Liver (tissue), 8 donors: ENCODE measurements at regions not wholly inside any gene's neighbourhood (a gene's known extent, or its start where the extent isn't known, plus 50 kb on each side); places are given as distances from the start of the nearest gene placed in this dataset.

Source experiments
- DNase-seq: peaks from one replicate; pipeline ENCODE4 v3.0.0-alpha.2; 2017; ENCODE audit warnings: low spot score
- H3K27ac ChIP-seq, 2 donors: one replicate each; pipeline ENCODE4 v1.7.0; 2013; ENCODE audit warnings: inconsistent platforms in 2 of 2, low read length in 2 of 2, control low read depth in 1 of 2, low read depth in 1 of 2, mild to moderate bottlenecking in 1 of 2
- H3K27me3 ChIP-seq, 4 donors: one replicate each; pipeline versions ENCODE4 v1.6.1 to v1.7.0; 2013; ENCODE audit warnings: low read length in 3 of 4, inconsistent platforms in 1 of 4, mild to moderate bottlenecking in 1 of 4, moderate library complexity in 1 of 4; ENCODE audit not compliant: control insufficient read depth in 4 of 4, insufficient read depth in 4 of 4
- H3K36me3 ChIP-seq, 4 donors: one replicate each; pipeline versions ENCODE4 v1.6.1 to v1.7.0; 2013; ENCODE audit warnings: low read length in 3 of 4, mild to moderate bottlenecking in 3 of 4, low read depth in 1 of 4, moderate library complexity in 1 of 4; ENCODE audit not compliant: control insufficient read depth in 4 of 4, insufficient read depth in 3 of 4
- H3K4me1 ChIP-seq, 4 donors: one replicate each; pipeline versions ENCODE4 v1.6.1 to v1.7.0; 2013; ENCODE audit warnings: low read length in 3 of 4, mild to moderate bottlenecking in 3 of 4, moderate library complexity in 1 of 4; ENCODE audit not compliant: control insufficient read depth in 4 of 4, insufficient read depth in 4 of 4
- H3K4me3 ChIP-seq, 3 donors: one replicate each; pipeline versions ENCODE4 v1.6.1 to v1.7.0; 2013; ENCODE audit warnings: low read length in 3 of 3, control low read depth in 1 of 3, low read depth in 1 of 3, mild to moderate bottlenecking in 1 of 3
- H3K9ac ChIP-seq, 2 donors: one replicate each; pipeline ENCODE4 v1.7.0; 2013; ENCODE audit warnings: low read length in 2 of 2, mild to moderate bottlenecking in 2 of 2, moderate library complexity in 2 of 2, control low read depth in 1 of 2, low read depth in 1 of 2
- H3K9me3 ChIP-seq, 4 donors: one replicate each; pipeline versions ENCODE4 v1.6.1 to v1.7.0; 2013; ENCODE audit warnings: low read length in 3 of 4; ENCODE audit not compliant: control insufficient read depth in 4 of 4
- ATF3 ChIP-seq: IDR thresholded peaks from 2 replicates; pipeline ENCODE4 v1.6.1; 2016; ENCODE audit warnings: antibody characterized with exemption
- CTCF ChIP-seq: fragments of 150-350 bp; IDR thresholded peaks from 2 replicates; pipeline ENCODE4 v1.5.1; 2017; ENCODE audit warnings: improper control_type of control experiment, low read depth, low read length; ENCODE audit not compliant: missing input control
- EGR1 ChIP-seq, 2 donors: IDR thresholded peaks; 2 replicates each; pipeline ENCODE4 v1.6.1; 2016 to 2018; ENCODE audit warnings: antibody characterized with exemption in 2 of 2, low read depth in 2 of 2
- FOXA1 ChIP-seq: IDR thresholded peaks from 2 replicates; pipeline ENCODE4 v1.6.1; 2016; ENCODE audit warnings: antibody characterized with exemption
- FOXA2 ChIP-seq: IDR thresholded peaks from 2 replicates; pipeline ENCODE4 v1.6.1; 2016; ENCODE audit warnings: antibody characterized with exemption
- GABPA ChIP-seq, 2 donors: IDR thresholded peaks in 1 of 2; conservative IDR thresholded peaks in 1 of 2; 2 replicates each; pipeline ENCODE4 v1.6.1; 2016; ENCODE audit warnings: antibody characterized with exemption in 2 of 2, mild to moderate bottlenecking in 1 of 2, moderate library complexity in 1 of 2
- HNF4A ChIP-seq, 2 donors: conservative IDR thresholded peaks; 2 replicates each; pipeline ENCODE4 v1.6.1; 2016; ENCODE audit warnings: antibody characterized with exemption in 2 of 2, mild to moderate bottlenecking in 2 of 2
- HNF4G ChIP-seq: IDR thresholded peaks from 2 replicates; pipeline ENCODE4 v1.6.1; 2016; ENCODE audit warnings: antibody characterized with exemption
- JUND ChIP-seq, 2 donors: IDR thresholded peaks; 2 replicates each; pipeline ENCODE4 v1.6.1; 2016; ENCODE audit warnings: antibody characterized with exemption in 2 of 2
- MAX ChIP-seq: IDR thresholded peaks from 2 replicates; pipeline ENCODE4 v1.6.1; 2016; ENCODE audit warnings: antibody characterized with exemption
- NR2F2 ChIP-seq: IDR thresholded peaks from 2 replicates; pipeline ENCODE4 v1.6.1; 2016; ENCODE audit warnings: antibody characterized with exemption
- RAD21 ChIP-seq, 2 donors: IDR thresholded peaks; 2 replicates each; pipeline ENCODE4 v1.6.1; 2016; ENCODE audit warnings: antibody characterized with exemption in 2 of 2, mild to moderate bottlenecking in 2 of 2
- REST ChIP-seq: IDR thresholded peaks from 2 replicates; pipeline ENCODE4 v1.6.1; 2016; ENCODE audit warnings: antibody characterized with exemption, mild to moderate bottlenecking
- RXRA ChIP-seq, 2 donors: IDR thresholded peaks; 2 replicates each; pipeline ENCODE4 v1.6.1; 2017 to 2018; ENCODE audit warnings: antibody characterized with exemption in 2 of 2, mild to moderate bottlenecking in 1 of 2
- SP1 ChIP-seq: IDR thresholded peaks from 2 replicates; pipeline ENCODE4 v1.6.1; 2018; ENCODE audit warnings: antibody characterized with exemption, mild to moderate bottlenecking
- TAF1 ChIP-seq: conservative IDR thresholded peaks from 2 replicates; pipeline ENCODE4 v1.6.1; 2016; ENCODE audit warnings: antibody characterized with exemption, mild to moderate bottlenecking
- YY1 ChIP-seq: IDR thresholded peaks from 2 replicates; pipeline ENCODE4 v1.6.1; 2016; ENCODE audit warnings: antibody characterized with exemption, mild to moderate bottlenecking
- ZBTB33 ChIP-seq: IDR thresholded peaks from 2 replicates; pipeline ENCODE4 v1.6.1; 2016; ENCODE audit warnings: antibody characterized with exemption
- WGBS: extraction: QIAGEN DNeasy Blood & Tissue Kit; methylation state at CpG from one replicate; pipeline ENCODE4 v1.1.7; 2013; 5-methylcytosine and 5-hydroxymethylcytosine counted together
- donor health status: healthy.
- donor health status: healthy.
- donor health status: healthy.
- donor health status: healthy.
- donor health status: healthy.

GRCh38 chr21:35338281-35338680 is 289.2 kb upstream of the RUNX1 start (continued):
- no peak for TF ChIP-seq EGR1 (IDR thresholded peaks at IDR 0.05; ENCODE audit: low read depth in 2 of 2)

GRCh38 chr21:35337573-35337972 is 288.5 kb upstream of the RUNX1 start:
- Histone ChIP-seq H3K27me3 (peaks cover 0 to 7% (median 2%) of the 10 kb centered on the region in 4 donors), H3K9me3 (peaks cover 0 to 3% (median 0%) of the 10 kb centered on the region in 4 donors), H3K4me3 (no peak overlapping the region), H3K36me3 (no peaks in the 10 kb centered on the region), H3K27ac (no peak overlapping the region), H3K9ac (no peak overlapping the region), H3K4me1 (no peaks in the 10 kb centered on the region)
- DNase-seq = no peak
- WGBS = 90% methylated on average over 7 of the region's 7 CpGs
- TF ChIP-seq FOXA2 (no peak), MAX (no peak), HNF4G (no peak), RXRA (IDR thresholded peaks at IDR 0.05) (no peak), NR2F2 (no peak), JUND (IDR thresholded peaks at IDR 0.05) (no peak), HNF4A (conservative IDR thresholded peaks at IDR 0.05) (no peak), SP1 (no peak), RAD21 (IDR thresholded peaks at IDR 0.05) (no peak), GABPA (IDR thresholded peaks at IDR 0.05 in 1 of 2, conservative IDR thresholded peaks at IDR 0.05 in 1 of 2) (no peak), EGR1 (IDR thresholded peaks at IDR 0.05; ENCODE audit: low read depth in 2 of 2) (no peak), TAF1 (no peak), FOXA1 (no peak), REST (no peak), CTCF (no peak)

GRCh38 chr21:35336534-35336933 is 287.4 kb upstream of the RUNX1 start:
- Histone ChIP-seq H3K27ac (no peak overlapping the region), H3K9me3 (peaks cover 0 to 3% (median 0%) of the 10 kb centered on the region in 4 donors), H3K4me3 (no peak overlapping the region), H3K9ac (no peak overlapping the region), H3K36me3 (no peaks in the 10 kb centered on the region), H3K27me3 (peaks cover 0 to 7% (median 4%) of the 10 kb centered on the region in 4 donors), H3K4me1 (no peaks in the 10 kb centered on the region)
- no peak for DNase-seq
- WGBS = 93% methylated on average over 2 of the region's 2 CpGs
- no peak for TF ChIP-seq RXRA (IDR thresholded peaks at IDR 0.05)
- no peak for TF ChIP-seq HNF4G
- no peak for TF ChIP-seq GABPA (IDR thresholded peaks at IDR 0.05 in 1 of 2, conservative IDR thresholded peaks at IDR 0.05 in 1 of 2)
- TF ChIP-seq ZBTB33 = no peak
- no peak for TF ChIP-seq EGR1 (IDR thresholded peaks at IDR 0.05; ENCODE audit: low read depth in 2 of 2)
- no peak for TF ChIP-seq YY1
- no peak for TF ChIP-seq RAD21 (IDR thresholded peaks at IDR 0.05)
- TF ChIP-seq NR2F2 = no peak
- TF ChIP-seq CTCF = no peak
- TF ChIP-seq FOXA1 = no peak
- TF ChIP-seq TAF1 = no peak
- no peak for TF ChIP-seq HNF4A (conservative IDR thresholded peaks at IDR 0.05)
- no peak for TF ChIP-seq JUND (IDR thresholded peaks at IDR 0.05)
- TF ChIP-seq ATF3 = no peak
- TF ChIP-seq SP1 = no peak
- no peak for TF ChIP-seq FOXA2
